BLaER1 (cell line): ENCODE measurements at regions not wholly inside any gene's neighbourhood (a gene's known extent, or its start where the extent isn't known, plus 50 kb on each side); places are given as distances from the start of the nearest gene placed in this dataset.

Source experiments
- H3K27ac ChIP-seq: shearing (Covaris generic); formaldehyde crosslinking; 2 replicates; pipeline ENCODE4 v1.8.1; 2022
- H3K27me3 ChIP-seq: shearing (Covaris generic); formaldehyde crosslinking; 2 replicates; pipeline ENCODE4 v1.8.1; 2022
- H3K36me3 ChIP-seq: shearing (Covaris generic); formaldehyde crosslinking; 2 replicates; pipeline ENCODE4 v1.8.1; 2022
- H3K4me1 ChIP-seq: shearing (Covaris generic); formaldehyde crosslinking; 2 replicates; pipeline ENCODE4 v1.8.1; 2022
- H3K4me2 ChIP-seq: shearing (Covaris generic); formaldehyde crosslinking; 2 replicates; pipeline ENCODE4 v1.8.1; 2022
- H3K4me3 ChIP-seq: shearing (Covaris generic); formaldehyde crosslinking; 2 replicates; pipeline ENCODE4 v1.8.1; 2022
- H3K9ac ChIP-seq: shearing (Covaris generic); formaldehyde crosslinking; 2 replicates; pipeline ENCODE4 v1.8.1; 2022
- H3K9me3 ChIP-seq: shearing (Covaris generic); formaldehyde crosslinking; 2 replicates; pipeline ENCODE4 v1.8.1; 2022
- H4K20me1 ChIP-seq: shearing (Covaris generic); formaldehyde crosslinking; 2 replicates; pipeline ENCODE4 v1.8.1; 2022
- Cebpa-rat ChIP-seq: shearing (Covaris generic); IDR thresholded peaks from 2 replicates; pipeline ENCODE4 v1.8.1; 2022

DNA sequence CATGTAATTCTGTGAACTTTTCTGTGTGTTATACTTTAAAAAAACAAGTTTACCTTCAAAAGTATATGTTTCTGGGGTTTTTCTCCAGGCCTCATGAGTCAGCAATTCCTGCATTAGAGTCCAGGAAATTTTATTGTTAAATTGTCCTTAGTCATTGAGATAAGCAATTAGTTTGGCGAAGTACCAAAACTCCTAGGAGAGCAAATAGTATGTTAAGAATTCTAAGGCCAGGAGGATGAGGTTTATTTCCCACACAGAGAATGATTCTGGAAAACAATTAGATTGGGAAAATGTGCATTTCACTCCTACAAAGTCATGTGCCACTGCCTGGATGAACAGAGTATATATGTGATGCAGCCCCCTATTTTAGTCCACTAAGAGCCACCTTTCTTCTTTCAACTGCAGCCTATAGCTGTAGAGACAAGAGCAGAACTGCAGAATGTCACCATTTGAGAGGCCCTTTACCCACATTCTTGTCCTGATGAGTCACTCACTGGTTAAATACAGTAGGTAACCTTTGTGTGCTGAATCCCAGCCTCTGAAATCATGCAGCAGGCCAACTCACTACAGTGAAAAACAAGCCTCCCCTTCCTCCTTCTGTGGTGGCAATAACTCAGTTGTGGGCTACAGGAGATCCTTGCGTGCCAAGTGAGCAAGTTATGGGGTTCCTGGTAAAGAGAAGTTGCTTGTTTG lies 452.8 kb upstream of the THBS1 start:
- no peak overlapping the region for H3K4me3 ChIP-seq
- no peaks in the 10 kb centered on the region for H3K36me3 ChIP-seq
- H3K9ac ChIP-seq = no peak overlapping the region
- peaks cover 4% of the 10 kb centered on the region for H3K4me1 ChIP-seq
- H3K27me3 ChIP-seq = no peaks in the 10 kb centered on the region
- no peak overlapping the region for H3K4me2 ChIP-seq
- no peaks in the 10 kb centered on the region for H3K9me3 ChIP-seq
- TF ChIP-seq Cebpa-rat = no peak
- no peaks in the 10 kb centered on the region for H4K20me1 ChIP-seq
- no peak overlapping the region for H3K27ac ChIP-seq

- peaks cover 11% of the 10 kb centered on the region for H3K4me1 ChIP-seq
- H4K20me1 ChIP-seq = no peaks in the 10 kb centered on the region
- H3K27ac ChIP-seq = no peak overlapping the region
- H3K27me3 ChIP-seq = no peaks in the 10 kb centered on the region
- TF ChIP-seq Cebpa-rat = no peak
- H3K9me3 ChIP-seq = no peaks in the 10 kb centered on the region
- no peaks in the 10 kb centered on the region for H3K36me3 ChIP-seq
- H3K4me2 ChIP-seq = no peak overlapping the region
- no peak overlapping the region for H3K4me3 ChIP-seq
- H3K9ac ChIP-seq = no peak overlapping the region
Measured at GRCh38 chr15:39128746-39129145, 452.1 kb upstream of the THBS1 start.

DNA sequence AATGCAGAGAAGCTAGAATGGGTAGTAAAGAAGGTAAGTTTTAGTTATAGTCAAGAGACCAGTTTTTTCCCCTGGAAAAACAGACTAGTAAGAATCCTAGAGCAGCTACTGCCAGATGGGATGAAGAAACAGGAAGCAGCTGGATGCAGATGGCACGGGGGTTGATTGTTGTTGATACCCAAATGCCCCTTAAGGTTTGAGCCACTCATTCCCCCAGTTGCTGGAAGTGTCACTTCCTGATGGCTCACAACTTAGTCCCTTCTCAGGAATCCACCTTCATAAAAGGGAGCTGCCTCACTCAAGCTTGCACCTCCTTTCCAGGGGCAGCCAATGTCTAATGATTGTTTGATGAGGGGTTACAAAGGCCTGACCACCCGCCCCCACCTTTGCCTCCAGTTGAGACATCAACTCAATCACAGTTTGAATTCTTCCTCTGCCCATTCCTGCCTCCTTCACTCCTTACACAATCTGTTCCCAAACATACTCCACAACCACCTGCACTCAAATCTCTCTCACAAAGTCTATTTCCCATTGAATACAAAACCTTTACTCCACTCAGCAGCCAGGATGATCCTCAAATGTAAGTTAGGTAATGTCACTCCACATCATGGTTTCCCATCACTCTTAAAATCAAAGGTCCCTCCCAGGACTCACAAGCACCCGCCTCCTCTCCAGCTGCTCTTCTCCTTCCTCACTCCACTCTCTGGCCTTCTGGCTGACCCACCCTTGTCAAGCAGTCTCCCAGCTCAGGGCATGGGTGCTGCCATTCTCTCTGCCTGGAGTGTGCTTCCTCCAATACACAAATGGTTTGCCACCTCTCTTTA lies 450.1 kb upstream of the THBS1 start:
- Histone ChIP-seq H3K9ac (no peak overlapping the region), H3K4me3 (no peak overlapping the region), H3K4me1 (peaks cover 13% of the 10 kb centered on the region), H3K27ac (no peak overlapping the region), H4K20me1 (no peaks in the 10 kb centered on the region), H3K4me2 (no peak overlapping the region), H3K36me3 (no peaks in the 10 kb centered on the region), H3K9me3 (no peaks in the 10 kb centered on the region), H3K27me3 (no peaks in the 10 kb centered on the region)
- TF ChIP-seq Cebpa-rat = no peak

- no peaks in the 10 kb centered on the region for H3K9me3 ChIP-seq
- H3K4me1 ChIP-seq = peaks cover 13% of the 10 kb centered on the region
- no peaks in the 10 kb centered on the region for H3K36me3 ChIP-seq
- H4K20me1 ChIP-seq = no peaks in the 10 kb centered on the region
- H3K4me3 ChIP-seq = no peak overlapping the region
- no peak overlapping the region for H3K4me2 ChIP-seq
- H3K27ac ChIP-seq = no peak overlapping the region
- no peaks in the 10 kb centered on the region for H3K27me3 ChIP-seq
- no peak for TF ChIP-seq Cebpa-rat
- no peak overlapping the region for H3K9ac ChIP-seq
Measured at GRCh38 chr15:39131609-39132008, 449.3 kb upstream of the THBS1 start.

DNA sequence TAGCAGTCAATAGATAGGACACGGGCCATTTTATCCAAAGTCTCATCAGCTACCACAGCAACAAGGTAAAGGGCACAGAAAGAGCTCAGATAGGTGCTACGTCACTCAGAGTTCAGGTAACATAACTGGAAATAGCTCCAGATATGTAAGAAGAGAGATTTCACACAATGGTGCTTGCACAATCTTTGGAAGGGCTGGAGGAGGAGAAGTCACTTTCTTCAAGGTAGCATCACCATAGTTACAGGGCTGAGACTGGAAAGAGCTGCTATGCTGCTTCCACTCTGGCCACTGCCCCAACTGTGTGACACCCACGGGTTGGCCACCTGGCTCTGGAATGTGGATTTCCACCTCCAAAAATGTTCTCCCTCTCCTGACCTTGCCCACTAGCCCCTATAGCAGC lies 448.8 kb upstream of the THBS1 start:
- Histone ChIP-seq H3K27ac (no peak overlapping the region), H3K36me3 (no peaks in the 10 kb centered on the region), H3K4me2 (no peak overlapping the region), H3K9ac (no peak overlapping the region), H3K9me3 (no peaks in the 10 kb centered on the region), H3K4me1 (peaks cover 13% of the 10 kb centered on the region), H3K27me3 (no peaks in the 10 kb centered on the region), H3K4me3 (no peak overlapping the region), H4K20me1 (no peaks in the 10 kb centered on the region)
- no peak for TF ChIP-seq Cebpa-rat

- no peak overlapping the region for H3K27ac ChIP-seq
Measured at GRCh38 chr15:39132954-39133600, 447.8 kb upstream of the THBS1 start.

DNA sequence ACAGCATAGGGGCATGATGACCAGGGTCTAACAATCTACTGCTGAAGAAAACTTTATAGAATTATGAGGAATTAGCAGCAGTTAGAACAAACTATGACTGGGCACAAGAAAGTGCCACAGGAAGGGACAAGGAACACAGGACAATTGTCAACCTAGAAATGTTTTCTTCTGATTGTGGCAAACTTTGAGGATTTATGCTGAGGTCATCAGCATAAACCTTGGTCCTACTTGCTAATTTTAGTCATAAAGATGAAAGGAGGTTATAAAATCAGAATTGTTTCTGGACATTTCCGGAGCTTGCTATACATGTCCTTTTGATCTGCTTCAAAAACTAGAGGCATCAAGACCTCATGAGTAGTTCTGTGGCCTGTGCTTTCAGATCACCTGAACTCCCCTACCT lies 446.6 kb upstream of the THBS1 start:
- TF ChIP-seq Cebpa-rat = no peak
- no peak overlapping the region for H3K4me2 ChIP-seq
- no peak overlapping the region for H3K27ac ChIP-seq
- H3K9me3 ChIP-seq = no peaks in the 10 kb centered on the region
- H3K36me3 ChIP-seq = no peaks in the 10 kb centered on the region
- H4K20me1 ChIP-seq = no peaks in the 10 kb centered on the region
- H3K9ac ChIP-seq = no peak overlapping the region
- H3K27me3 ChIP-seq = no peaks in the 10 kb centered on the region
- peaks cover 13% of the 10 kb centered on the region for H3K4me1 ChIP-seq
- no peak overlapping the region for H3K4me3 ChIP-seq

More at GRCh38 chr15:39132954-39133600, 447.8 kb upstream of the THBS1 start:
- H3K4me3 ChIP-seq = no peak overlapping the region
- no peaks in the 10 kb centered on the region for H4K20me1 ChIP-seq
- no peaks in the 10 kb centered on the region for H3K27me3 ChIP-seq
- no peak for TF ChIP-seq Cebpa-rat
- H3K36me3 ChIP-seq = no peaks in the 10 kb centered on the region
- no peaks in the 10 kb centered on the region for H3K9me3 ChIP-seq
- peaks cover 13% of the 10 kb centered on the region for H3K4me1 ChIP-seq
- no peak overlapping the region for H3K9ac ChIP-seq
- H3K4me2 ChIP-seq = peak overlapping the region; percentile 51

GRCh38 chr15:39135989-39136388 lies 444.9 kb upstream of the THBS1 start:
- Histone ChIP-seq H3K27me3 (no peaks in the 10 kb centered on the region), H3K36me3 (no peaks in the 10 kb centered on the region), H3K9me3 (no peaks in the 10 kb centered on the region), H3K27ac (no peak overlapping the region), H4K20me1 (no peaks in the 10 kb centered on the region), H3K4me3 (no peak overlapping the region), H3K4me1 (peaks cover 13% of the 10 kb centered on the region), H3K9ac (no peak overlapping the region), H3K4me2 (no peak overlapping the region)
- no peak for TF ChIP-seq Cebpa-rat

GRCh38 chr15:39139431-39140059 lies 441.3 kb upstream of the THBS1 start:
- H3K4me1 ChIP-seq = peaks cover 3% of the 10 kb centered on the region; the same call in 1 of the 2 replicates
- no peaks in the 10 kb centered on the region for H4K20me1 ChIP-seq
- no peaks in the 10 kb centered on the region for H3K36me3 ChIP-seq
- H3K27ac ChIP-seq = no peak overlapping the region
- no peak overlapping the region for H3K4me2 ChIP-seq
- no peaks in the 10 kb centered on the region for H3K9me3 ChIP-seq
- TF ChIP-seq Cebpa-rat = no peak
- H3K27me3 ChIP-seq = no peaks in the 10 kb centered on the region
- no peak overlapping the region for H3K9ac ChIP-seq
- no peak overlapping the region for H3K4me3 ChIP-seq
